GM19035 (cell line): ENCODE measurements at regions not wholly inside any gene's neighbourhood (a gene's known extent, or its start where the extent isn't known, plus 50 kb on each side); places are given as distances from the start of the nearest gene placed in this dataset.

ENCODE experiments used
- ATAC-seq: cut with Tn5 transposase; IDR thresholded peaks from one replicate; pipeline ENCODE4 v1.9.1; 2021; ENCODE audit not compliant: unreplicated experiment

DNA sequence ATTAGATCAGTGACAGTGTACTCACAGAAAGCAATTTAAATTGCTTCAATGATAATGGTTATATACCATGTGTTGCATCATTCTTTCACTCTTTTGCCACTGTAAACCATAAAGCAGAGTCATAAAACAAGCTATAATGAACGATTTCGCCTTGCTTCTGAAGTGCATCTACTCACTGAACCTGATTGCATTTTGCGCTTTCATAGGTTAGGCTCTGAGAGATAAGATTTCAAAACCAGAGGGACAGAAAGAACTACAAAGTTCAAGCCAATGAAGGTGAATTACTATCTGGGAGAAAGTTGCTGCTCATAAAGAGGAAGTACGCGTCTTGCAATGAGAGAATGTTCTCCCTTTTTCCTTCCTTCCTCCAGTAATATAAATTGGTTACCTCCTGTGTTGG is 412.7 kb downstream of the CETN3 start:
- no peak for ATAC-seq

DNA sequence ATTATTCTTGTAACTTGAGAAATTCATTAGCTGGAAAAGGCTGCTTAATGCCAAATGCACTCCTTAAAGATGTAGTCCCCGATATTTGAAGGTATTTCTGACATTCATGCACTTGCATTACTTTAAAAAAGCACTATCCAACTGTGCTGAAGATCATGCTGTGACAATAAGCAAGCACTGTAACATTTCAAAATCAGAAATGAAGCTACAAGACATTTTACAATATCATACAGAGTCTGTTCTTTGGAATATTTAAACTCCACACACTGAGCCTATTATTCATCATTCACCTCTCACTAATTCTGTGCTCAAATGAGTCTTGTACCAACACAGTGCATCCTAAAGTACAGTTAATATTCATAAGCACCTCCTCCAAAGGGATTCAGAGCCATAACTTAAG is 413.2 kb downstream of the CETN3 start:
- ATAC-seq = no peak

DNA sequence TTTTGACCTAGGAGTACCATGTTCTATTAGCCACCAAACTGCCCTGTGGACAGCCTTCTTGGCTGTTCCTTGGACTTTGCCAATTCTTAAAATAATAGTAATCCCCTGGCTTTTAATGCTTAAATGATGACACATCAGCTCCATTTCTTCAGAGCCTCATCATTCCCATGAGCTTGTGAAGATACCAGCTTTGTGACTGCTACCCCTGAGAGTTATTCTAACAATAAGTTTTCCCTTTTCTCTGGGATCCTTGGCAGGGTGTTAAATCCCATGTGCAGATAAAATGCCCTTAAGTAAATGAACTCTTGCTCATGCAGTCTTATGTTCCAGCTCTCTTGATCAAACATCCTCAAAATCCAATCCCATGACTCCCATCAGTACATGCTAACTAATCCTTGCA is 415.3 kb downstream of the CETN3 start:
- no peak for ATAC-seq

DNA sequence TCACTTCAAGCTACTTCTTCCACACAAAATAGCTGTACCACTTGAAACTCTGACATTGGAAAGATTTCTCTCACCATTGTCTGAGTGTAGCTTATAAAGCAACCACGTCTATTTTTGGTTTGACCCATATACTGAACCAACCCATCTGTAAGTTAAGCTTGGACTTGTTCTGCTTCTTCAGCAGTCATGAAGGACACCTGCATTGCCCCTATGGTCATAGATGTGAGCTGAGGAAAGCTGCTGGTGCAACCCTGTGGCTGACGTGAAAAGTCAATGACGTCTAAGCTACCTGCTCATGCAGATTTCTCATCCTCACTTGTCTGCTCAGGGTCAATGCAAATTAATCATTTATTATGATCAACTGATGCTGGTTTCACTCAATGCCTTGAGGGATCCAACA is 417.4 kb downstream of the CETN3 start:
- ATAC-seq = no peak

DNA sequence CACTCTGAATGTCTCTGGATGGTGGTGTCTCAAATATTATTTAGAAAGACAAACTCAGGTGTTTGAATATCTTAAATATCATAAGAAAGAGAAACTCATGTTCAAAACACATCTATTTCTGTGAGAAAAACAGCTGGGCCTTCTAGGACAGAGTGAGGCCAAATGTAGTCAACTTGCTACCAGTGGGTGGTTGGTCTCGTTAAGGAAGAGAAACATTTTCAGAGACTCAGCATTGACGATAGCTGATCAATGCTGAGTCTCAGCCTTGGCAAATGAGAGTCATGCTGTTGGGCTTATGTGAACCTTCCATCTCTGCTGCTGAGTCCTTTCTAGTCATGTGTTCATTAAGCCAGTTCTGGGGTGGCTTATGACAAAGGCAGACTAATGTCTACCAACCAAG is 418.0 kb downstream of the CETN3 start:
- no peak for ATAC-seq

DNA sequence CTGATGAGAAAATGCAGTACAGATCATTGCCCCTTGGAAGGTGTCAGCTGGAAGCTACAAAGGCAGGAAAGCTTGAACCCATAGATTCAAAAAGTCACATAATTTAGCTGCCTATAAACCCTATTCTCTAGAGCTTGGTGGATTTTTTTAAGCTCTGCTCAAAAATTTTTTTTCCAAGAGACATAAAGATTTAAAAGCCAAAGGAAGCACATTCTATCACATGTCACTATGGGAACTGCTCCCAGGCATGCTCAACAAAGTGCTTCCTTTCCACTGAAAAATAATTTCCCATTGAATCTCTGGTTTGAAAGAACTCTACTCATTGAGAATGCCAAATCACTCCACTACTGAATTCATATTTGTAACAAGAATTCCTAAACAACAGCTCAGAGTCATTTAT is 419.8 kb downstream of the CETN3 start:
- ATAC-seq = no peak

DNA sequence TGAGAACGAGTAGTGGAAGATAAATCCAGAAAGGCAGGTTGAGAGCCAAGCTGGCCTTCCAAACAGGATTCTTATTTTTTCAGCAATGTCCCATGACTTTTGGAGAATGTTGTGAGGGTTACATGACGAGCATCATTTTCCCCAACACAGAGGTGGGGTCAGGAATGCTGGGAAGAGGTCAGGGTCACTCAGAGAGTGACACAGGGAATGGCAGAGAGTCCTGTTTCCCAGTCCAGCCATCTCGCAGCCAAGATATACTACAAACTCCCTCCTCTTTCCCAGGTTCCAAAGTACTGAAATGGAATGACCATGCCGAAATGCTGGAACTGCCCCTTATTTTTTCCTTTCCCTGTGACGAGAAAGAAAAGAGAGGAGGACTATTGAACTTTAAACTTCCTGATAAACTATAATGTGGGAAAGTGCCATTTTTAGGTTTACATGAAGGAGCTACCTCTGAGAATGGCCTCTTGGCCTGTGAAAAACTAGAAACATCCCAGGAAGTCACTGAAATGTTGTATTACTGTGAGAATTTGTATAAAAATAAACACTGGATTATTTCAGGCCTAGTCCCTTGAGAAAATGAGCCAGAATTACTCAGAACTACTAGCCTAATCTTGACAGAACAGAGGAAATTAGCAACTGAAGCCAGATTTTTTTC is 420.4 kb downstream of the CETN3 start:
- ATAC-seq = no peak

DNA sequence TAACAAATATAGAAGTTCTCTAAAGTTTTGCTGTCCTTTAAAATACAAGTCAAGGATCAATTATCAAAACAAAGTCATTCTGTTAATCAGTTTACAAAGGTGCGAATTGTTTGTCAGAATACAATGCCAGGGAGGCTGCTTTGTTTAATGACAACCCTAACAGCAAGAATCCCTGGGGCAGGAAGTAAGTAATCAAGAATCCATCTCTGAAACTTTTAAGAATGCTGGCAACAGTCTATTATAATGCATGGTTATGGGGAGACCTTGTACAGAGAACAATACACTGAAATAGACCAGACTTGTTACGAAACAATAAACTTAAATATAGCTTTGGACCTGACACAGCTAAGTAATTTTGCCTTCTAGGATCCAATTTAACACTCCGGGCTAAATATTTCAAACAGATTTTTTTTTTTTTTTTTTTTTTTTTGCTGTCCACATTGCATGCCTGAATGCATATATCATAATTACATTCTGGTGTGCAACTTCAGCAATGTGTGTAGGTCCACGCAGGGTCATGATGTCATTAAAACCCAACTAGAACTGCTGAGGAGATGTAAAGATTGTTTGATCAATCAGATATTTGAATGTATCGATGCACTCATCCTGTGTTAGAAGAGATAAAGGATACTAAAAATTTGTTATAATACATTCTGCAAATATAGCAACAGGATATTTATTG is 421.3 kb downstream of the CETN3 start:
- ATAC-seq = no peak

DNA sequence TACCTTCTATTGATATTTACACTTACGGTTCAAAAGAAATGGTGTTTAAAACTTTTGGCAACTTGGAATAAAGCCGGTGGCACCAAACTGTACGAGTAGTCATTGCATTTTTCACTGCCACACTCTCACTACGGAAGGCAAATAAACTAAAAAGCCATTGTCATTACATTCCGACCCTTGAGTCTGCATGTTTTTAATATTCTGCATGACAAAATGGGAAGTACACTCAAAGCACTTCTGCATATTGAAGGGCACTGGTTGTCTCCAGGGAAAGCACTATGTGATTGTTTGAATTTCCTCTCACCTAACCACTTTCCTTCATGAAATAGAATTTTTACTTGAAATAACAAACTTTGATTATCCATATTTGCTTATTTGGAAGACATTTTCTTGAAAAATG is 426.3 kb downstream of the CETN3 start:
- ATAC-seq = no peak

DNA sequence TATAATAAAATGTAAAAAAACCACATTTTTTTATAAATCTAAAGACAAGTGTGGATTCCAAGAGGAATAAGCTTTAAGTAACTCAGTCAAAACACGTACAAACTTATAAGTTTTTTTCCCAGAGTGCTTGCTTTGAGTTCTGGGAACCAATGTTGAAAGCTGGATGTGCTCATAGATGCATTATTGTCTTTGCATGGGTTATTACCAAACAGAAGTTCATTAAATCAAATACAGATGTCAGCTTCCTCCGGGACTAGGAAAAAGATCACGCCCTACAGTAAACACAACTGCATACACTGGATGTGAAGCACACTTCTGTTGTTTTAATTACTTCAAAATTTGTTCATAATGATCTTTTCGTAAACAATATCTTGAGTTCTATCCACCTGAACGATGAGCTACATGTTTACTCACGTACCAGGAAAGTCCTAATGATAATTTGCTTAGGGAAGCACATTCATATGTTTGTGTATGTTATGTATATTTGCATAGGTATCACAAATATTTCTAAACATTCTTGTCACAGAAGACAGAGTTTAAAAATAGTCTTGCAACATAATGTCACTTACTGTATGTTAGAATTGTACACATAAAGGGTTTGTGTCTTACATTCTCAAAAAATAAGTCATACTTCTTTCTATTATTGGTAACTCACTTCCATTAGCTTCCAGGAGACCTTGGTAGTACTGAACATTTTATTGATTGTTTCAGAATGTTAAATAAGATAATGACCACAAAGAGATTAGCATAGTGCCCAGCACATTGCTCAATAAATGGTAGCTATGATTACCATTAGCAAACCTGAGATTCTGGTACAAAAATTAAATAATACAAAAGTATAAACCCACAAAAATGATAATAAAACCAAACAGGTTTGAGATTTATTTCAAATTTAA is 427.4 kb downstream of the CETN3 start:
- no peak for ATAC-seq

DNA sequence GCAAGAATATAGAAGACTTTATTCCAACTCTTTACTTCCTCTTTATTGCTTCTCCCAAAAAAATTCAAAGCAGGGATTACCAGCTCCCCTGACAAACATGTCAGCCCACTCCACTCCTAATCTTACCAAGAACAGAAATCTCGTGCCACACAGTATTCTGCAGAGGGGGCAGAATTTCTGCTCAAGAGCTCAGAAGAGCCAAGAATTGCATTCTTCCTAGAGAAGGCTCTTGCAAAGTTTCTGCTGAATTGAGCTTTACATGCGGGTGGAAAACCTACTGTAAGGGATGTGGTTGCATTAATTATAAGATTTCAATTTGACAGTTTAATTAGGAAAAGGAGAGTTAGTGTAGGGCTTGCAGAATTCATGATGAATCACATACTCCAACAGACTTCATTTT is 428.5 kb downstream of the CETN3 start:
- ATAC-seq = no peak

DNA sequence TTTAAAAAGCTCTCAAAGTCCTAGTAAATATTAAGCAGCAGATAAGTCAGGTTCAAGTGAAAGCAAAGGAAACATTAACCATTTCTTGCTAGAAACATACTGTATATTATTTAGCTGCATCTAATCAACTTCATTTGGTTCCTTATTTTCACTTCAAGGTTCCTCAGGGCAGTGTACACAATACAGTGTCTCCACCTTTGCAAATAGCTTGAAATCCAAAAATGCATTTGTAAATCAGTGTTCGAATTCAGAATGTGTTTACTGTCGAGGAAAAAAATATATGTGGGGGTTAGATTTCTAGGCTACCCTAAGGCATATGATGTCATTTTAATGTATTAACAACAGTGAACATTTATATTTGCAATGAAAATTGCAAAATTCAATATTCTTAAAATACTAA is 436.0 kb downstream of the CETN3 start:
- ATAC-seq = no peak

DNA sequence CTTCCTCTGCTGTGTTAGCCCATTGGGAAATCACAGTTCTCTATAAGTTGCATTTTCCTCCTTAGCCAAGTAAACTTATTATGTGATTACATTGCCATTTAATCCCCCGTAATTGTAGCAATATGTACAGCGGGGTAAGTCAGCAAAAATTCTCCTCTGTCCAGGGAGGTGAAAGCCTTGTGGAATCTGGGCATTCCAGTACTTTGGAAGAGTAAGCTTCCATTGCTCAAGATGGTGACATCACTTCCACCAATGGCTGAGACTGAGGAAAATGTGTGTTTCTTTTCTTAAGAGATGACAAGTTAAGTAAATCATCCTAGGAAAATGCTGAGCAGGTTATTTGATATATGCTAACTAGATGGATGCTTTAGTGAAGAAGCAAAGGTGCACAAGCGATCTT is 436.7 kb downstream of the CETN3 start:
- no peak for ATAC-seq

DNA sequence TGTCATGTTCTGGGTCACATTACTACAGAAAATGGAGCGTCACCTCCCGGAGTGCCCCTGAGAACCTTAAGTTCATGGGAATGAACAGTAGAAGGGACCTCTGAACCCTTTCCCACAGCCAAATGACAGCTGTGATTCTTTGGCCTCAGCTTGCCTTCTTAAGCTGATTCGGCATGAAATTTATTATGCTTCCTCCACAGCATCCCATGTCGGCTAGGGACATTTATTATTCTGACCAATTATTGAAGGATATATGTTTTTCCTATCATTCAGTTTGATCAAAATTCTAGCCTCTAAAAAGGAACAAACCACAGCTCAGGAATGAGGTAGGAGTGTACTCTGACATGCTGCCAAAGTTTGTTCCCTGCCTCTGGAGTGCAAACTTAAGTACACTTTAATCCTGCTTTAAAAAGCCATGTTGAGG is 440.6 kb downstream of the CETN3 start:
- no peak for ATAC-seq

DNA sequence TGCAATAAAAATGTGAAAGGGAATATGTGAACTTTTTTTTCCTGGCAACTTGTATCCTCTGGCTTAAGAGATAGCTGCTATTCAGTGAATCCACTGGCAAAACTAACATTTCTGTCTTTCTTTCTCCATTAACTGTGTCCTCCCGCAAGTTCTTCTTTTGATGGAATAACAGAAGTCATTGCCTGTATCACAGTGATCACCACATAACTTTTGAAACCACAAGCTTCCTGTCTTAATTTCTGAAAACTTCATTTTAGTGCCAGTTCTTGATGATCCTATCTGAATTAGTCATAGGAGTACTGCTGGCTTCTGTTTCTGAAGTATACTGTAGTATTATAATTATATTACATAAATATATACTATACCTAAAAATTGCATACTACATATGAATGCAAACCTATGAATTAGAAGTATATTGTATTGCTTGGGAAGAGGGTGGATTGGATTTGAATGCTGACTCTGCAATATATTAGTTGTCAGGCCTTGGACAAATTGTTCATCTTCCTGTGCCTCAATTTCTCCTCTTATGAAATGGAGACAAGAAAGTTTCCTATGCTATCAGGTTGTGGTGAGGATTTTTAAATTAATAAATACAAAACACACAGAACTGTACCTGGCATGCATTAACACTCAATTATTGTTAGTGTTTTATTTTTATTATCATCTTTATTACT is 441.6 kb downstream of the CETN3 start:
- no peak for ATAC-seq

DNA sequence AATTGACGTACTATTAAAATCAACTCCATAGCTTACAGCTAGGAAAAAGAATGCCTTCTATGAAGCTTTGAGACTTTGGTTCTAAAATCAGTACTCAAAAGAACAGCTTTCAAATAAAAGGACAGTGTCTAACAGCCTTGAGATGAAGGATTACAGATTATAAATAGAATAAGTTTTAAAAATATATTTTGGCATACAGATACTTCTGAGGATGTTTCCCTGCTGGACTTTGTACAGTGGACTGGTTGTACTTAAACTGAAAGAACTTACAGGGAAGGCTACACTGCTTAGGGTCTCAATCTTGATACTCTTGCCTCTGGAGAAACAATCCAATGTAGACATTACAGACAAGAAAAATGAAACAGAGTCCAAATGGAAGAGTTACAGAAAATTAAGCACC is 452.7 kb downstream of the CETN3 start:
- no peak for ATAC-seq

DNA sequence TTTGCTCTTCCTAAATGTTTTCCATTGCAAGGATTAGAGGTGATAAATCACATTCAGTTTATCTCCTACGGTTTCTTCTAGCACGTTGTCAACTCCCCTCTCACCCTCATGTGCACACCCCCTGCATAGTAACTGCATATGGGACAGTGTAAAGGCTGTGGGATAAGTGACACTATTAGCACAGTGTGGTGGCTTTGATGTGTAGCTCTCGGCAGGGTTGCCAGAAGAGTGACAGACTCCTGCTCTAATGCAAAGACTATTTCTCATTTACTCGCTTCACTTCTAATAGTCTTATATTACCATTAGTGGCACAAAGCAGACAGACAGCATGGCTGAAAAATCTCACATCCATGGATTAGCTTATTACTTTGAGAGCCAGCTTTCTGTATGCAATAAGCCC is 454.6 kb downstream of the CETN3 start:
- no peak for ATAC-seq

DNA sequence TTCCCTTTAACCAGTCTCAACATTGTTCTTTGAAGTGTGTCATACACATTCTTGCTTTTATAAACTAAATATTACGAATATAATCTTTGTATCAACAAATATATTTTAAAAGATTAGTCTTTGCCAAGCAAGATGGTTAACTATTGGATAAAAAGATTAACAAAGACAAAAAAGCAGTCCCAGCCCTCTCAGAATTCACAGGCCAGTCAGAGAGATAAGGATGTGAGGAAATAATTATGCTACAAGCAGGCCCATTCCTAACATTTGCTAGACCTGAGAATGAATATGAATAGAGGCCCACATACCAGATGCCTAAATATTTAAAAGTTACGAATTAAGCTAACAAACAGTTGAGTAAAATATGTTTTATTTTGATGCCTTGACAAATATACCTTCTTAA is 457.7 kb downstream of the CETN3 start:
- ATAC-seq = no peak

DNA sequence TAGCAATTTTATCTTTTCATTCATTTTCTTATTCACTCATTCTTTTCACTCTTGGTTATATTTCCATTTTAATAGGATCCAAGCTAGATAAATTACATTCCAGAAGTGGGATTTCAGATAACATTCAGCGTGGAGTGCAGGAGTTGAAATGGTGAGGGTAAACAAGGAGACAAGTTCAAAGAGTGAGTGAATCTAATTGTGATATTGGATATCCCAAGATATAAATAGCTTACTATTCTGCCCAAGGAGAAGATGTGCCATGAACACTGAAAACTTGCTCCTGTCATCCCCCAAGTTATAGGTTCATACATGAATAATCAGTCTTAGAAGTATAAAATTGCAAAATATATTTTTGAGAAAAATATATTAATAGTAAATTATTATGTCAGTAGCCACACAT is 459.3 kb downstream of the CETN3 start:
- no peak for ATAC-seq

DNA sequence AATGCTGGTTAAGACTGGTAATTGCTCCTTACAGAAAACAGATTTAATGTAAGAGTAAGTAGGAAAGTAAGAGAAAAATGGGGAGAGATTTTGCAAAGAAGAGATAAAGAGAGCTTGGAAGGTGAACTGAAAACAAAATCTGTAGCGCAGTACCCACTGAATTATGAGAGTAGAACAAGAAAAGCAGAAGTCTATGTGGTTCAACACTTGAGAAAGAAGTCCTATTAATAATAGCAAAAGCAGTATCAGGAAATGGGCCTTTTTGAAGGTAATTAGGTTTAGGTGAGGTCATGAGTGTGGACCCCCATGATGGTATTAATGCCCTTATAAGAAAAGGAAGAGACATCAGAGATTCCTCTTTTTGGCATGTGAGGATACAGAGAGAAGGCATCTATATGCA is 460.6 kb downstream of the CETN3 start:
- no peak for ATAC-seq

DNA sequence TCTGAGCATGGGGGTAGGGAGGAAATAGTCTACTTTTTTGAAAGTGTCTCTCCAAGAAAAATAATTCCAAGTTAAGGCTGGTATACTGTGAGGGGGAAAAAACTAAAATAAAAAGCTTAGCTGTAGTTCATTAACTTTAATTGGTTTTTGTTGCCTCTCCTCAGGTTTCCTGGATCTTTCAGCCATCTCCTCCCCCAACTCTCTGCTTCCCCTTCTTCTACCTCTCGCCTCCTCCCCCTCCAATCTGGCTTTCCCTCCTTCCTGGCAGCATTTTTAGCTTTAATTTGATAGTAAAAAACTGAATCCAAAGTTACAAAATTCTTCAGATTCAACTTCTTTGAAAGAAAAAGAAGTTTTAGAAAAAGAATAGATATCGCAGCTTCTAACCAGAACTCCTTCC is 462.6 kb downstream of the CETN3 start:
- ATAC-seq = no peak

DNA sequence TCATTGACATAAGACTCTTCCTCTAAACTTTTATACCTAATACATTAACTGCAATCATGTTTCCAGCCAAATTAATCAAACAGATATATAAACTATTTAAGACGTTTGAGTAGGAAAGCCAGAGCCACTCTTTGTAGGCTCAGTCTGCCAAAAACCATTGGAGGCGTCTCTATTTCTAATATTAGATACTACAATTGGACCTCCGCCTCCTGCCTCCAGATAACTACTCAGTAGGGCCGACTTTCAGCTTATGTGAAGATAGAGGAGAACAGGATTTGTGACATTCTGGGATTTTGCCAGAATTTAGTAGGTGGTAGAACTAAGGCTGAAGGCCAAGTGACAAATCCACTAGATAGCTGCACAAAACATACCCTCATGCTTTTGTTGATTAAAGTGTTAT is 463.0 kb downstream of the CETN3 start:
- ATAC-seq = no peak
